WTC11 (cell line): ENCODE measurements at regions not wholly inside any gene's neighbourhood (a gene's known extent, or its start where the extent isn't known, plus 50 kb on each side); places are given as distances from the start of the nearest gene placed in this dataset.

Experiments used
- ATAC-seq: fragments of 200-7000 bp; cut with Tn5 transposase; 2 replicates; pipeline ENCODE4 v1.10.0; 2021; ENCODE audit warnings: mild to moderate bottlenecking, moderate library complexity
- CTCF ChIA-PET: fragments of 300-600 bp; sonication (Branson Sonifier 250); formaldehyde crosslinking; loops from one replicate; lab custom pipeline; 2021; ENCODE audit warnings: antibody characterized with exemption; lab: Charles Lee
- POLR2A ChIA-PET: fragments of 350-600 bp; sonication (Branson Sonifier 250); formaldehyde crosslinking; loops from one replicate; lab custom pipeline; 2021; ENCODE audit warnings: antibody characterized with exemption; lab: Charles Lee
- DNase-seq: peaks from one replicate; pipeline ENCODE4 v3.0.0; 2021; ENCODE audit warnings: low spot score
- H3K27ac Mint-ChIP-seq: 2 replicates; pipeline ENCODE4 v1.8.0; 2021; ENCODE audit warnings: mixed read lengths
- H3K27me3 Mint-ChIP-seq: 2 replicates; pipeline ENCODE4 v1.8.0; 2021; ENCODE audit warnings: low read depth, mild to moderate bottlenecking, moderate library complexity, mixed read lengths
- H3K36me3 Mint-ChIP-seq: 2 replicates; pipeline ENCODE4 v1.8.0; 2021; ENCODE audit warnings: mixed read lengths
- H3K4me1 Mint-ChIP-seq: 2 replicates; pipeline ENCODE4 v1.8.0; 2022; ENCODE audit warnings: mixed read lengths
- H3K4me3 Mint-ChIP-seq: 2 replicates; pipeline ENCODE4 v1.8.0; 2021; ENCODE audit warnings: mild to moderate bottlenecking, moderate library complexity, mixed read lengths
- H3K9me3 Mint-ChIP-seq: 2 replicates; pipeline ENCODE4 v1.8.0; 2021; ENCODE audit warnings: mixed read lengths
- ATF1 ChIP-seq: sonication (generic); formaldehyde crosslinking; IDR thresholded peaks from 2 replicates; pipeline ENCODE4 v1.8.1; 2023; ENCODE audit warnings: mild to moderate bottlenecking, moderate library complexity, missing genetic modification reagents
- MXD4 ChIP-seq: fragments of 250-450 bp; sonication (Bioruptor Pico); IDR thresholded peaks from 2 replicates; pipeline ENCODE4 v1.8.0; 2021; ENCODE audit warnings: mild to moderate bottlenecking, moderate library complexity, borderline replicate concordance
- NFATC4 ChIP-seq: fragments of 250-450 bp; sonication (Bioruptor Pico); IDR thresholded peaks from 2 replicates; pipeline ENCODE4 v1.9.0; 2021; ENCODE audit warnings: mild to moderate bottlenecking
- NFE2L1 ChIP-seq: sonication (generic); formaldehyde crosslinking; IDR thresholded peaks from 2 replicates; pipeline ENCODE4 v1.8.1; 2023; ENCODE audit warnings: missing genetic modification reagents
- OVOL2 ChIP-seq: fragments of 250-450 bp; sonication (Bioruptor Pico); IDR thresholded peaks from 2 replicates; pipeline ENCODE4 v1.9.0; 2021; ENCODE audit warnings: mild to moderate bottlenecking, borderline replicate concordance
- SOX15 ChIP-seq: fragments of 250-450 bp; sonication (Bioruptor Pico); IDR thresholded peaks from 2 replicates; pipeline ENCODE4 v1.9.0; 2021; ENCODE audit warnings: mild to moderate bottlenecking
- TP53 ChIP-seq: sonication (generic); formaldehyde crosslinking; IDR thresholded peaks from 2 replicates; pipeline ENCODE4 v1.8.1; 2023; ENCODE audit warnings: mild to moderate bottlenecking, missing genetic modification reagents
- ZNF138 ChIP-seq: sonication (generic); formaldehyde crosslinking; conservative IDR thresholded peaks from 2 replicates; pipeline ENCODE4 v1.8.1; 2022; ENCODE audit warnings: mild to moderate bottlenecking, moderate library complexity, missing genetic modification reagents
- ZNF219 ChIP-seq: sonication (generic); formaldehyde crosslinking; IDR thresholded peaks from 2 replicates; pipeline ENCODE4 v1.8.0; 2023; ENCODE audit warnings: missing genetic modification reagents, mild to moderate bottlenecking, borderline replicate concordance
- TF ChIP-seq, protein P1 (sequence below): fragments of 250-450 bp; sonication (Bioruptor Pico); IDR thresholded peaks from 2 replicates; pipeline ENCODE4 v2.1.2; 2022; ENCODE audit warnings: mild to moderate bottlenecking, moderate library complexity
- TF ChIP-seq, protein P2 (sequence below): sonication (generic); formaldehyde crosslinking; IDR thresholded peaks from 2 replicates; pipeline ENCODE4 v1.8.1; 2023; ENCODE audit warnings: mild to moderate bottlenecking, missing genetic modification reagents
- TF ChIP-seq, protein P3 (sequence below): sonication (generic); formaldehyde crosslinking; IDR thresholded peaks from 2 replicates; pipeline ENCODE4 v1.8.0; 2023; ENCODE audit warnings: mild to moderate bottlenecking, missing genetic modification reagents
- TF ChIP-seq, protein P4 (sequence below): sonication (generic); formaldehyde crosslinking; conservative IDR thresholded peaks from 2 replicates; pipeline ENCODE4 v1.8.1; 2023; ENCODE audit warnings: mild to moderate bottlenecking, low read depth, missing genetic modification reagents, moderate library complexity
- TF ChIP-seq, protein P5 (sequence below): fragments of 250-450 bp; sonication (Bioruptor Pico); IDR thresholded peaks from 2 replicates; pipeline ENCODE4 v1.8.0; 2021; ENCODE audit warnings: mild to moderate bottlenecking
- TF ChIP-seq, protein P6 (sequence below): fragments of 250-450 bp; sonication (Bioruptor Pico); IDR thresholded peaks from 2 replicates; pipeline ENCODE4 v1.9.0; 2021; ENCODE audit warnings: mild to moderate bottlenecking, borderline replicate concordance
- TF ChIP-seq, protein P7 (sequence below): sonication (generic); formaldehyde crosslinking; IDR thresholded peaks from 2 replicates; pipeline ENCODE4 v1.8.0; 2022; ENCODE audit warnings: mild to moderate bottlenecking, missing genetic modification reagents

DNA sequence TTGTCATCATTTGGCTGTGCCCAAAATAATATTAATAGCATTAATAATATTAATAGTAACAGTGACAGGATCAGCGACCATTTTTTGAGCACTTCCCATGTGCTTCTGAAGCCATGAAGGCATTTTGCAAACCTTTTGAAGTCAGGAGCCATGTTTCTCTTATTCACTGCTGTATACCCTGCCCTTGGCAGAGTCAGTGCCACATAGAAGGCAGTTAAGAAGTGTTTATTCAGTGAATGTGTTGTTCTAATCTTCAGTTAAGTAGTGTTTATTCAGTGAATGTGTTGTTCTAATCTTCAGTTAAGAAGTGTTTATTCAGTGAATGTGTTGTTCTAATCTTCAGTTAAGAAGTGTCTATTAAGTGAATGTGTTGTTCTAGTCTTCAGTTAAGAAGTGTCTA lies 319.7 kb upstream of the NAV3 start (continued):
- TF ChIP-seq, protein P1, sequence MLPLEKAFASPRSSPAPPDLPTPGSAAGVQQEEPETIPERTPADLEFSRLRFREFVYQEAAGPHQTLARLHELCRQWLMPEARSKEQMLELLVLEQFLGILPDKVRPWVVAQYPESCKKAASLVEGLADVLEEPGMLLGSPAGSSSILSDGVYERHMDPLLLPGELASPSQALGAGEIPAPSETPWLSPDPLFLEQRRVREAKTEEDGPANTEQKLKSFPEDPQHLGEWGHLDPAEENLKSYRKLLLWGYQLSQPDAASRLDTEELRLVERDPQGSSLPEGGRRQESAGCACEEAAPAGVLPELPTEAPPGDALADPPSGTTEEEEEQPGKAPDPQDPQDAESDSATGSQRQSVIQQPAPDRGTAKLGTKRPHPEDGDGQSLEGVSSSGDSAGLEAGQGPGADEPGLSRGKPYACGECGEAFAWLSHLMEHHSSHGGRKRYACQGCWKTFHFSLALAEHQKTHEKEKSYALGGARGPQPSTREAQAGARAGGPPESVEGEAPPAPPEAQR (CRISPR knock-in tag): no peak
- TF ChIP-seq, protein P2, sequence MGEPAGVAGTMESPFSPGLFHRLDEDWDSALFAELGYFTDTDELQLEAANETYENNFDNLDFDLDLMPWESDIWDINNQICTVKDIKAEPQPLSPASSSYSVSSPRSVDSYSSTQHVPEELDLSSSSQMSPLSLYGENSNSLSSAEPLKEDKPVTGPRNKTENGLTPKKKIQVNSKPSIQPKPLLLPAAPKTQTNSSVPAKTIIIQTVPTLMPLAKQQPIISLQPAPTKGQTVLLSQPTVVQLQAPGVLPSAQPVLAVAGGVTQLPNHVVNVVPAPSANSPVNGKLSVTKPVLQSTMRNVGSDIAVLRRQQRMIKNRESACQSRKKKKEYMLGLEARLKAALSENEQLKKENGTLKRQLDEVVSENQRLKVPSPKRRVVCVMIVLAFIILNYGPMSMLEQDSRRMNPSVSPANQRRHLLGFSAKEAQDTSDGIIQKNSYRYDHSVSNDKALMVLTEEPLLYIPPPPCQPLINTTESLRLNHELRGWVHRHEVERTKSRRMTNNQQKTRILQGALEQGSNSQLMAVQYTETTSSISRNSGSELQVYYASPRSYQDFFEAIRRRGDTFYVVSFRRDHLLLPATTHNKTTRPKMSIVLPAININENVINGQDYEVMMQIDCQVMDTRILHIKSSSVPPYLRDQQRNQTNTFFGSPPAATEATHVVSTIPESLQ (CRISPR knock-in tag): no peak
- no peak for TF ChIP-seq ATF1 (CRISPR knock-in tag)
- no peak for TF ChIP-seq MXD4 (CRISPR knock-in tag)
- TF ChIP-seq NFATC4 (CRISPR knock-in tag): no peak
- no peak for TF ChIP-seq NFE2L1
- TF ChIP-seq, protein P3, sequence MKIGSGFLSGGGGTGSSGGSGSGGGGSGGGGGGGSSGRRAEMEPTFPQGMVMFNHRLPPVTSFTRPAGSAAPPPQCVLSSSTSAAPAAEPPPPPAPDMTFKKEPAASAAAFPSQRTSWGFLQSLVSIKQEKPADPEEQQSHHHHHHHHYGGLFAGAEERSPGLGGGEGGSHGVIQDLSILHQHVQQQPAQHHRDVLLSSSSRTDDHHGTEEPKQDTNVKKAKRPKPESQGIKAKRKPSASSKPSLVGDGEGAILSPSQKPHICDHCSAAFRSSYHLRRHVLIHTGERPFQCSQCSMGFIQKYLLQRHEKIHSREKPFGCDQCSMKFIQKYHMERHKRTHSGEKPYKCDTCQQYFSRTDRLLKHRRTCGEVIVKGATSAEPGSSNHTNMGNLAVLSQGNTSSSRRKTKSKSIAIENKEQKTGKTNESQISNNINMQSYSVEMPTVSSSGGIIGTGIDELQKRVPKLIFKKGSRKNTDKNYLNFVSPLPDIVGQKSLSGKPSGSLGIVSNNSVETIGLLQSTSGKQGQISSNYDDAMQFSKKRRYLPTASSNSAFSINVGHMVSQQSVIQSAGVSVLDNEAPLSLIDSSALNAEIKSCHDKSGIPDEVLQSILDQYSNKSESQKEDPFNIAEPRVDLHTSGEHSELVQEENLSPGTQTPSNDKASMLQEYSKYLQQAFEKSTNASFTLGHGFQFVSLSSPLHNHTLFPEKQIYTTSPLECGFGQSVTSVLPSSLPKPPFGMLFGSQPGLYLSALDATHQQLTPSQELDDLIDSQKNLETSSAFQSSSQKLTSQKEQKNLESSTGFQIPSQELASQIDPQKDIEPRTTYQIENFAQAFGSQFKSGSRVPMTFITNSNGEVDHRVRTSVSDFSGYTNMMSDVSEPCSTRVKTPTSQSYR (CRISPR knock-in tag): no peak
- TF ChIP-seq, protein P4, sequence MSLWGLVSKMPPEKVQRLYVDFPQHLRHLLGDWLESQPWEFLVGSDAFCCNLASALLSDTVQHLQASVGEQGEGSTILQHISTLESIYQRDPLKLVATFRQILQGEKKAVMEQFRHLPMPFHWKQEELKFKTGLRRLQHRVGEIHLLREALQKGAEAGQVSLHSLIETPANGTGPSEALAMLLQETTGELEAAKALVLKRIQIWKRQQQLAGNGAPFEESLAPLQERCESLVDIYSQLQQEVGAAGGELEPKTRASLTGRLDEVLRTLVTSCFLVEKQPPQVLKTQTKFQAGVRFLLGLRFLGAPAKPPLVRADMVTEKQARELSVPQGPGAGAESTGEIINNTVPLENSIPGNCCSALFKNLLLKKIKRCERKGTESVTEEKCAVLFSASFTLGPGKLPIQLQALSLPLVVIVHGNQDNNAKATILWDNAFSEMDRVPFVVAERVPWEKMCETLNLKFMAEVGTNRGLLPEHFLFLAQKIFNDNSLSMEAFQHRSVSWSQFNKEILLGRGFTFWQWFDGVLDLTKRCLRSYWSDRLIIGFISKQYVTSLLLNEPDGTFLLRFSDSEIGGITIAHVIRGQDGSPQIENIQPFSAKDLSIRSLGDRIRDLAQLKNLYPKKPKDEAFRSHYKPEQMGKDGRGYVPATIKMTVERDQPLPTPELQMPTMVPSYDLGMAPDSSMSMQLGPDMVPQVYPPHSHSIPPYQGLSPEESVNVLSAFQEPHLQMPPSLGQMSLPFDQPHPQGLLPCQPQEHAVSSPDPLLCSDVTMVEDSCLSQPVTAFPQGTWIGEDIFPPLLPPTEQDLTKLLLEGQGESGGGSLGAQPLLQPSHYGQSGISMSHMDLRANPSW (CRISPR knock-in tag): no peak
- no peak for TF ChIP-seq ZNF138 (CRISPR knock-in tag)

DNA sequence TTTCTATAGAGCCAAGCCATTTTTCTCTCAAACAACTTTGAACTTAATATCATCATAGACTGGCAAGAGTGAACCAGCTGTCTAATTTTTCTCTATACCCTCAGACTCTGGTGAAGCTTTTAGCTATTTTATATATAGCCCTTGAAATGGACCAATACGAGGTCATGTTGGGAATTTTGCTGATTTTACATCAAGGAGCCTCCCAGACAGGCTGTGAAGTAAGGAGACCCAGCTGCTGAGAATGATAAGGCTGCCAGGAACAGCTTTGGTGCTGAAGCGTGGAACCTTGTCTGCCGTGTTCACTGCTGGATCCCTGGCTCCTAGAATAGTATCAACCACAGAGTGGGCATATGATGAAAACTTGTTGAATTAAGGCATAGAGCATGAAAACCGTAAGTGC lies 326.2 kb upstream of the NAV3 start:
- no peak for TF ChIP-seq ZNF219 (CRISPR knock-in tag)
- no peak for TF ChIP-seq SOX15 (CRISPR knock-in tag)
- TF ChIP-seq, protein P5, sequence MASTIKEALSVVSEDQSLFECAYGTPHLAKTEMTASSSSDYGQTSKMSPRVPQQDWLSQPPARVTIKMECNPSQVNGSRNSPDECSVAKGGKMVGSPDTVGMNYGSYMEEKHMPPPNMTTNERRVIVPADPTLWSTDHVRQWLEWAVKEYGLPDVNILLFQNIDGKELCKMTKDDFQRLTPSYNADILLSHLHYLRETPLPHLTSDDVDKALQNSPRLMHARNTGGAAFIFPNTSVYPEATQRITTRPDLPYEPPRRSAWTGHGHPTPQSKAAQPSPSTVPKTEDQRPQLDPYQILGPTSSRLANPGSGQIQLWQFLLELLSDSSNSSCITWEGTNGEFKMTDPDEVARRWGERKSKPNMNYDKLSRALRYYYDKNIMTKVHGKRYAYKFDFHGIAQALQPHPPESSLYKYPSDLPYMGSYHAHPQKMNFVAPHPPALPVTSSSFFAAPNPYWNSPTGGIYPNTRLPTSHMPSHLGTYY: no peak
- TF ChIP-seq TP53 (CRISPR knock-in tag): no peak
- no peak for TF ChIP-seq OVOL2 (CRISPR knock-in tag)
- TF ChIP-seq, protein P6, sequence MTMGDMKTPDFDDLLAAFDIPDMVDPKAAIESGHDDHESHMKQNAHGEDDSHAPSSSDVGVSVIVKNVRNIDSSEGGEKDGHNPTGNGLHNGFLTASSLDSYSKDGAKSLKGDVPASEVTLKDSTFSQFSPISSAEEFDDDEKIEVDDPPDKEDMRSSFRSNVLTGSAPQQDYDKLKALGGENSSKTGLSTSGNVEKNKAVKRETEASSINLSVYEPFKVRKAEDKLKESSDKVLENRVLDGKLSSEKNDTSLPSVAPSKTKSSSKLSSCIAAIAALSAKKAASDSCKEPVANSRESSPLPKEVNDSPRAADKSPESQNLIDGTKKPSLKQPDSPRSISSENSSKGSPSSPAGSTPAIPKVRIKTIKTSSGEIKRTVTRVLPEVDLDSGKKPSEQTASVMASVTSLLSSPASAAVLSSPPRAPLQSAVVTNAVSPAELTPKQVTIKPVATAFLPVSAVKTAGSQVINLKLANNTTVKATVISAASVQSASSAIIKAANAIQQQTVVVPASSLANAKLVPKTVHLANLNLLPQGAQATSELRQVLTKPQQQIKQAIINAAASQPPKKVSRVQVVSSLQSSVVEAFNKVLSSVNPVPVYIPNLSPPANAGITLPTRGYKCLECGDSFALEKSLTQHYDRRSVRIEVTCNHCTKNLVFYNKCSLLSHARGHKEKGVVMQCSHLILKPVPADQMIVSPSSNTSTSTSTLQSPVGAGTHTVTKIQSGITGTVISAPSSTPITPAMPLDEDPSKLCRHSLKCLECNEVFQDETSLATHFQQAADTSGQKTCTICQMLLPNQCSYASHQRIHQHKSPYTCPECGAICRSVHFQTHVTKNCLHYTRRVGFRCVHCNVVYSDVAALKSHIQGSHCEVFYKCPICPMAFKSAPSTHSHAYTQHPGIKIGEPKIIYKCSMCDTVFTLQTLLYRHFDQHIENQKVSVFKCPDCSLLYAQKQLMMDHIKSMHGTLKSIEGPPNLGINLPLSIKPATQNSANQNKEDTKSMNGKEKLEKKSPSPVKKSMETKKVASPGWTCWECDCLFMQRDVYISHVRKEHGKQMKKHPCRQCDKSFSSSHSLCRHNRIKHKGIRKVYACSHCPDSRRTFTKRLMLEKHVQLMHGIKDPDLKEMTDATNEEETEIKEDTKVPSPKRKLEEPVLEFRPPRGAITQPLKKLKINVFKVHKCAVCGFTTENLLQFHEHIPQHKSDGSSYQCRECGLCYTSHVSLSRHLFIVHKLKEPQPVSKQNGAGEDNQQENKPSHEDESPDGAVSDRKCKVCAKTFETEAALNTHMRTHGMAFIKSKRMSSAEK: no peak
- TF ChIP-seq, protein P7, sequence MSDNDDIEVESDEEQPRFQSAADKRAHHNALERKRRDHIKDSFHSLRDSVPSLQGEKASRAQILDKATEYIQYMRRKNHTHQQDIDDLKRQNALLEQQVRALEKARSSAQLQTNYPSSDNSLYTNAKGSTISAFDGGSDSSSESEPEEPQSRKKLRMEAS (CRISPR knock-in tag): no peak
- peaks cover 8% of the 10 kb centered on the region for H3K4me1 Mint-ChIP-seq
- no peaks in the 10 kb centered on the region for H3K36me3 Mint-ChIP-seq
- no peak for ATAC-seq
- DNase-seq: no peak
- H3K9me3 Mint-ChIP-seq: no peaks in the 10 kb centered on the region
- ChIA-PET POLR2A (no interaction called here), CTCF (interaction anchor here (0.9 kb wide), 1 partner anchor 8 kb away, joined by 3 read pairs; no protein-coding TSS in a partner anchor)
- no peaks in the 10 kb centered on the region for H3K27me3 Mint-ChIP-seq
- H3K4me3 Mint-ChIP-seq: no peak overlapping the region
- H3K27ac Mint-ChIP-seq: no peak overlapping the region
